K562 (cell line): ENCODE measurements at regions not wholly inside any gene's neighbourhood (a gene's known extent, or its start where the extent isn't known, plus 50 kb on each side); places are given as distances from the start of the nearest gene placed in this dataset.

ENCODE experiments used
- ATAC-seq: fragments of 200-7000 bp; cut with Tn5 transposase; 3 replicates; pipeline ENCODE4 v1.9.1; 2020; ENCODE audit warnings: moderate library complexity
- BruUV-seq: library from RNA; stranded (reverse); fragments of 400-500 nt; replicated peaks from 2 replicates; lab custom pipeline; 2021; lab: Mats Ljungman, UMichigan
- CTCF ChIA-PET: fragments of 300-600 bp; formaldehyde crosslinking; extraction: SDS; loops from one replicate; lab custom pipeline; 2021; ENCODE audit warnings: low intra/inter-chr PET ratio; lab: Yijun Ruan, JAX
- POLR2A ChIA-PET: fragments of 300-600, 350-650 bp; sonication (Branson Sonifier 250); formaldehyde crosslinking; extraction: SDS; loops from one replicate; lab custom pipeline; 2021; ENCODE audit warnings: antibody characterized with exemption, inconsistent platforms; lab: Yijun Ruan, JAX
- DNase-seq, 4 experiments: peaks; one replicate each; pipeline versions ENCODE4 v3.0.0 to v3.0.0-alpha.2; 2011 to 2018; ENCODE audit warnings: low spot score in 3 of 4, mixed read lengths in 3 of 4; ENCODE audit errors: extremely low read depth in 1 of 4
- FAIRE-seq: peaks from 2 replicates; lab custom pipeline; 2011; peaks lifted over from hg19 to GRCh38; lab: Jason Lieb, UNC
- H2AFZ ChIP-seq: 2 replicates; pipeline ENCODE4 v1.6.0; 2011; ENCODE audit warnings: low read depth, low read length, control low read depth, inconsistent platforms
- H3K27ac ChIP-seq: fragments of 200-600 bp; 3 replicates; pipeline ENCODE4 v1.8.0; 2011; ENCODE audit warnings: low read depth, mild to moderate bottlenecking, control low read depth, inconsistent platforms, low read length, moderate library complexity, mixed read lengths; ENCODE audit errors: extremely low read depth
- H3K27me3 ChIP-seq, 2 experiments: fragments of 300-600 bp in 1 of 2; 2 replicates in 1 of 2; 3 replicates in 1 of 2; pipeline versions ENCODE4 v1.6.0 to v1.8.0; 2011; ENCODE audit warnings: inconsistent platforms in 2 of 2, low read length in 2 of 2, mild to moderate bottlenecking in 1 of 2, mixed read lengths in 1 of 2, moderate library complexity in 1 of 2; ENCODE audit not compliant: control insufficient read depth in 2 of 2, insufficient read depth in 2 of 2
- H3K36me3 ChIP-seq: fragments of 300-600 bp; 3 replicates; pipeline ENCODE4 v1.8.0; 2011; ENCODE audit warnings: mild to moderate bottlenecking, low read length, inconsistent platforms; ENCODE audit not compliant: control insufficient read depth, insufficient read depth
- H3K4me1 ChIP-seq, 2 experiments: fragments of 200-600 bp in 1 of 2; replicated peaks in 1 of 2; 2 replicates in 1 of 2; 3 replicates in 1 of 2; pipeline versions ENCODE4 v1.5.1 to v1.8.0; 2011; ENCODE audit warnings: inconsistent platforms in 2 of 2, low read length in 2 of 2, mild to moderate bottlenecking in 1 of 2, mixed read lengths in 1 of 2, moderate library complexity in 1 of 2; ENCODE audit not compliant: control insufficient read depth in 2 of 2, insufficient read depth in 2 of 2
- H3K4me2 ChIP-seq: 2 replicates; pipeline ENCODE4 v1.6.1; 2011; ENCODE audit warnings: low read length, control low read depth, inconsistent platforms, mixed read lengths; ENCODE audit not compliant: insufficient read depth
- H3K4me3 ChIP-seq: fragments of 200-600 bp; sonication (generic), shearing (Covaris generic); 2 replicates; pipeline ENCODE4 v1.5.1; 2016; ENCODE audit warnings: control low read depth, inconsistent platforms
- H3K79me2 ChIP-seq: fragments of 200-600 bp; 3 replicates; pipeline ENCODE4 v1.8.0; 2011; ENCODE audit warnings: low read length, inconsistent platforms; ENCODE audit not compliant: control insufficient read depth, insufficient read depth
- H3K9ac ChIP-seq, 2 experiments: 2 replicates each; pipeline versions ENCODE4 v1.6.0 to v1.6.1; 2011; ENCODE audit warnings: low read depth in 2 of 2, low read length in 2 of 2, control low read depth in 1 of 2, inconsistent platforms in 1 of 2, mild to moderate bottlenecking in 1 of 2, mixed read lengths in 1 of 2; ENCODE audit not compliant: insufficient read depth in 1 of 2
- H3K9me1 ChIP-seq: one replicate; pipeline ENCODE4 v1.6.0; 2011; ENCODE audit warnings: inconsistent platforms, mild to moderate bottlenecking, low read length, moderate library complexity; ENCODE audit not compliant: control insufficient read depth, insufficient read depth
- H3K9me3 ChIP-seq: replicated peaks from 2 replicates; pipeline ENCODE4 v1.5.1; 2011; ENCODE audit warnings: low read depth, low read length, inconsistent platforms; ENCODE audit not compliant: control insufficient read depth, insufficient read depth
- H4K20me1 ChIP-seq: replicated peaks from 2 replicates; pipeline ENCODE4 v1.6.1; 2011; ENCODE audit warnings: low read length, inconsistent platforms, mixed read lengths; ENCODE audit not compliant: control insufficient read depth, insufficient read depth
- BACH1 ChIP-seq: fragments of 200-800 bp; sonication (Bioruptor generic); IDR thresholded peaks from 2 replicates; pipeline ENCODE4 v1.6.1; 2016; ENCODE audit warnings: missing genetic modification characterization, missing compliant biosample characterization
- HNRNPLL ChIP-seq: fragments of 200-400 bp; formaldehyde crosslinking; IDR thresholded peaks from 2 replicates; pipeline ENCODE4 v1.6.1; 2017; ENCODE audit warnings: low read length, low read depth, mild to moderate bottlenecking; ENCODE audit not compliant: poor library complexity, severe bottlenecking
- ILK ChIP-seq: fragments of 450-650 bp; IDR thresholded peaks from 2 replicates; pipeline ENCODE4 v1.6.1; 2016; ENCODE audit warnings: missing genetic modification characterization, low read depth, mild to moderate bottlenecking, missing compliant biosample characterization, moderate library complexity, borderline replicate concordance
- RBM15 ChIP-seq: fragments of 200-400 bp; formaldehyde crosslinking; IDR thresholded peaks from 2 replicates; pipeline ENCODE4 v1.6.1; 2018; ENCODE audit warnings: mild to moderate bottlenecking, low read length, moderate library complexity; ENCODE audit not compliant: insufficient read depth
- ZC3H8 ChIP-seq: fragments of 450-650 bp; IDR thresholded peaks from 2 replicates; pipeline ENCODE4 v1.6.1; 2017
- ZFP30 ChIP-seq: fragments of 250-450 bp; sonication (Bioruptor Pico); IDR thresholded peaks from 2 replicates; pipeline ENCODE4 v1.8.0; 2022; ENCODE audit warnings: moderate library complexity, mild to moderate bottlenecking, inconsistent platforms, borderline replicate concordance
- WGBS: fragments of 100-300 bp; shearing (Covaris generic); methylation state at CpG from one replicate; pipeline ENCODE4 v1.1.6; 2016; ENCODE audit warnings: low coverage, mixed read lengths; ENCODE audit not compliant: insufficient coverage; ENCODE audit errors: missing lambda C conversion rate; 5-methylcytosine and 5-hydroxymethylcytosine counted together
- in situ Hi-C: fragments of 300-500 bp; cut with MboI; formaldehyde crosslinking; loops from 4 replicates; pipeline ENCODE4 v1.15.0; 2018; ENCODE audit warnings: inconsistent platforms, mixed read lengths
- intact Hi-C: fragments of 100-400 bp; cut with micrococcal nuclease; formaldehyde crosslinking; loops from 2 replicates; pipeline ENCODE4 v1.14.2; 2022
- TF ChIP-seq, protein P1 (sequence below): fragments of 450-650 bp; IDR thresholded peaks from 2 replicates; pipeline ENCODE4 v1.6.1; 2016; ENCODE audit warnings: antibody characterized with exemption

GRCh38 chr17:52986056-52986662 lies 827.6 kb upstream of the CA10 start:
- in situ Hi-C loops = no loop called here
- POLR2A ChIA-PET = no interaction called here
- no peak for ATAC-seq

More at GRCh38 chr17:52986056-52986662, 827.6 kb upstream of the CA10 start:
- no peak overlapping the region for H3K27ac ChIP-seq
- 0% methylated on average over 4 of the region's 4 CpGs for WGBS
- H3K4me3 ChIP-seq = no peak overlapping the region
- FAIRE-seq (no peak), DNase-seq (no peak)
- H3K4me2 ChIP-seq = no peak overlapping the region
- no peaks in the 10 kb centered on the region for H3K27me3 ChIP-seq
- intact Hi-C loops = no loop called here
- no peak overlapping the region for H3K9ac ChIP-seq
- TF ChIP-seq ZFP30 (CRISPR knock-in tag) (no peak), ZC3H8 (no peak), ILK (no peak), HNRNPLL (no peak), RBM15 (no peak), BACH1 (tag) (no peak)
- TF ChIP-seq, protein P1, sequence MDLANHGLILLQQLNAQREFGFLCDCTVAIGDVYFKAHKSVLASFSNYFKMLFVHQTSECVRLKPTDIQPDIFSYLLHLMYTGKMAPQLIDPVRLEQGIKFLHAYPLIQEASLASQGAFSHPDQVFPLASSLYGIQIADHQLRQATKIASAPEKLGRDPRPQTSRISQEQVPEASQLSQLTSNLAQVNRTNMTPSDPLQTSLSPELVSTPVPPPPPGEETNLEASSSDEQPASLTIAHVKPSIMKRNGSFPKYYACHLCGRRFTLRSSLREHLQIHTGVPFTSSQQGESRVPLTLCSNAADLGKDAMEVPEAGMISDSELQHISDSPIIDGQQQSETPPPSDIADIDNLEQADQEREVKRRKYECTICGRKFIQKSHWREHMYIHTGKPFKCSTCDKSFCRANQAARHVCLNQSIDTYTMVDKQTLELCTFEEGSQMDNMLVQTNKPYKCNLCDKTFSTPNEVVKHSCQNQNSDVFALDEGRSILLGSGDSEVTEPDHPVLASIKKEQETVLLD = no peak
- TF ChIP-seq, all 486 proteins: peak for 0
- no peaks in the 10 kb centered on the region for H3K36me3 ChIP-seq
- H3K9me1 ChIP-seq = no peaks in the 10 kb centered on the region
- CTCF ChIA-PET = no interaction called here
- no peaks in the 10 kb centered on the region for H3K79me2 ChIP-seq
- H2AFZ ChIP-seq = no peak overlapping the region
- H4K20me1 ChIP-seq = no peaks in the 10 kb centered on the region
- no peaks in the 10 kb centered on the region for H3K4me1 ChIP-seq
- BruUV-seq = no TSS peak
- H3K9me3 ChIP-seq = peaks cover 3% of the 10 kb centered on the region; the same call in 1 of the 2 replicates
